ENCODE measurements at regions not wholly inside any gene's neighbourhood (a gene's known extent, or its start where the extent isn't known, plus 50 kb on each side); places are given as distances from the start of the nearest gene placed in this dataset.

DNA sequence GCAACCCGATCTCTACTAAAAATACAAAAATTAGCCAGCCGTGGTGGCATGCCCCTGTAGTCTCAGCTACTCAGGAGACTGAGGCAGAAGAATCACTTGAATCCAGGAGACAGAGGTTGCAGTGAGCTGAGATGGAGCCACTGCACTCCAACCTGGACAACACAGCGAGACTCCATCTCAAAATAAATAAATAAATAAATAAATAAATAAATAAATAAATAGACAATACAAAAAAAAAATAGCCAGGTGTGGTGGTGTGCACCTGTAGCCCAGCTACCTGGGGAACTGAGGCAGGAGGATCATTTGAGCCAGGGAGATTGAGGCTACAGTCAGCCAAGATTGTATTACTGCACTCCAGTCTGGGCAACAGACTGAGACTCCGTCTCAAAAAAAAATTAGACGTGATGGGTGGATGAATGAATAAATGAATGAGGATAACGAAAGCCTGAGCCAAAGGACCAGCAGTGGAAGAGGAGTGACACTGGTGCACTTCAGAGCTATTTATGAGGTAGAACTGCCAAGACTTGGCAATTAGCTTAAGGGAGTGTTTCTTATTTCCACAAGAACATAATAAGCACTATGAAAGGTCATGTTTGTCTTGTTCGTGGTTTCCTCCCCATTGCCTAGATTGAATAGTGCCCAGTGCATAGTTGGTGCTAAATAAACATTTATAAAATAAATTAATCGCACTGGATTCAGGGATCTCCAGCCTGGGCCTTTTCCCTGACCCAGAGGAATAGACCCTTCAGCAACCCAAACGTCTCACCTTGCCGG is 232.2 kb downstream of the IDS start:
- no peak for DNase-seq

DNA sequence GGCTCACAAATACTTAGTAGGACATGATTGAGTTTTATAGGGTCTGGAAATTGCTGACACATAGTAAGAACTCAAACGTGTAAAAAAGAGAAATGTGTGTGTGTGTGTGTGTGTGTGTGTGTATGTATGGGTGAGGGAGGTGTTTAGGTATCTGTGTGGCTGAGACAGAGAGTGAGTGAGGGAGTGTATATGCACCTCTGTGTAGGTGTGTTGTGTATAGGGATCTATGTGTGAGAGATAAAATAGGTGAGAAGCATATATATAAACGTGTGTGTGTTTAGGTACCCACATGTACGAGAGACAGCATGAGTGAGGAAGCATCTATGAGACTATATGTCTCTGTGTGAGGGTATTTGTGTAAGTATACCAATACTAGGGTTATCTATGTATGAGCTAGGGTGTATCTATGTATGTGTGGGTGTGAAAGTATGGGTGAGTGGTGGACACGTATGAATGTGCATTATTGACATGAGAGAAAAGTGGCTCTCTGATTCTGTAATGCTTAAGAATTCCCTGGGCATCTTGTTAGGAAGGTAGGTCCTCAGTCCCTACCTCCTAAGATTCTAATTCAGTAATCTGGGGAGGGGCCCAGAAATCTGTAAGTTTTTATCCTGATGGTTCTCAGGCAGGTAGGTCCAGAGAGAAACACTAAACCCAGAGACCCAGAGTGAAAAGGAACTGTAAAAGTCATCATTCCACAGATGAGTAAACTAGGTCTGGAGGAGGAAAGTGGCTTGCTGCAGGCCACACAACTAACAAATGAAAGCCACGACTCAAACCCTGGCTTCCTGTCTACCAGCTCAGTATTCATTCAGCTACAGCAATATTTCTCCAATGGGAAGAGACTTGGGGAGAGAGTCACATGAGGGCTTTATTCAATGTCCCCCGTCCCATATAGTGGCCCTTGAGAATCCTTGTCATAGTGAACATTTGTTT is 237.0 kb downstream of the IDS start:
- DNase-seq = no peak

GRCh38 chrX:149262086-149262485 is 243.0 kb downstream of the IDS start:
- no peak for DNase-seq

- DNase-seq = no peak
Observed at GRCh38 chrX:149259241-149259640, 245.9 kb downstream of the IDS start.

GRCh38 chrX:149255860-149256259 is 249.2 kb downstream of the IDS start:
- DNase-seq = no peak

GRCh38 chrX:149248073-149248625 is 257.0 kb downstream of the IDS start:
- DNase-seq = no peak

DNA sequence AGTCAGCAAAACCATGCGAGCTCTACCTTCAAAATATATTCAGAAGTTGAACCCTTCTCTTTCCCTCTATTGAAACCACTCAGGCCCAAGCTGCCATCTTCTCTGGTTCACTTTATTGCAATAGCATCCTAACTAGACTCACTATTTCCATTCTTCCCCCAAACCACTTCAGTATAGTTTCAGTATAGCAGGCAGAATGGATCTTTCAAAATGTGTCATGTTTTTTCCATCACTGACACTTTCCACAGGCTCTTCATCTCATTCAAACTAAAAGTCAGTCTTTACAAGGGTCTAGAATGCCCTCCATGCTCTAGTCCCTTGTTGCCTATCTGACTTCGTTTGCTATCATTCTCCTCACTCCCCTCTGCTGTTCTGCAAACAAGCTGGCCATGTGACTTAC is 274.4 kb downstream of the IDS start:
- no peak for DNase-seq

DNA sequence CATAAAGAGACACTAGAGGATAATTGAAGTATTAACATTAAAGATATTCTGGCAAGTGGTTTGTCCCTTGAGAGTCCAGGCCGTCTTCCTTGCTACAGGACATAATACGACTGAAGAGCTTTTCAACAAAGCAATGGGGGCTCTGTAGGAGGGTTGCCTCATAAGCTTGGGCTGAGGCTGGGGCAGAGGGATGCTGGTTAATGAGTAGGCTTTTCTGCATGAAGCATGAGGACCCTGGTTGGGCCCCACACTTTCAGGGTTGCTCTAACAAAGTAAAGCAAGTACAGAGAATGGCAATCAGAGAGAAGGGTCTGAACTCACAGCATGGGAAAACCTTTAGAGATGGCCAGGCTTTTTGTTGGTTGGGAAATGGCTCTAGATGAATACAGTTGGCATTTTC is 281.3 kb downstream of the IDS start:
- DNase-seq = no peak

DNA sequence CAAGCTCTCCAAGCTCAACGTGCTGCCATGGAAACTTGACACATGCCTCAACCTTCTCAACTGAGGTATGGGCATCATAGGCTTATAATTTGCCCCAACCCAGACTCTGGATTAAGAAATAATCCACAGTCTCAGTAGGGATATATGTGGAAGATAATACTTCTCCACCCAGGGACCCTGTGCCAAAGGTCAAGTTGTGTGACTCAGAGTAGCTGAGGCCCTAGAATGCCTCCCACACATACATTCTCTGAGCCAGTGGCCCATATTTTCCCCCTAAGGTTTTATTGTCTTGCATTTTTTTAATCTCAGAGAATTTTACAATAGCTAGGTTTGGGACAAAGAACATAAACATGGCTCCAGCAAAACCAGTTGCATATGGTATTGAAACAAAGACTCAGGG is 283.1 kb downstream of the IDS start:
- DNase-seq = no peak

DNA sequence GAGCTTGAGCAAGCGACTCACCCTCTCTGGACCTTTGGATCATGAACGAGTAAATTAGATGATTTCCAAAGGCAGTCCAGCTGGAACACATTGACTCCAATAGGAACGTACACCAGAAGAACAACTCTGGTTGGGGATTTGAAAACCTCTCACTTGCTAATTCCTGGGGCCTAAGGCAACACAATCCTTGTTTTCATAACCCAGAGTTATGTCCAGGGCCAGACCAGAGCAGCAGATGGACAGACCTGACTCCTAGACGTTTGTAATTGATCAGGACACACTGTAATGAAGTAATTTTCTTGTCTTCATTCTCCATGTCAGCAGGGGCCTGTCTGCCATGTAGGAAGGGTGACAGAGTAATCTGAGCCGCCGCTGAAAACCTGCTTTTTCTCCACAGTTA is 283.9 kb downstream of the IDS start:
- no peak for DNase-seq

DNA sequence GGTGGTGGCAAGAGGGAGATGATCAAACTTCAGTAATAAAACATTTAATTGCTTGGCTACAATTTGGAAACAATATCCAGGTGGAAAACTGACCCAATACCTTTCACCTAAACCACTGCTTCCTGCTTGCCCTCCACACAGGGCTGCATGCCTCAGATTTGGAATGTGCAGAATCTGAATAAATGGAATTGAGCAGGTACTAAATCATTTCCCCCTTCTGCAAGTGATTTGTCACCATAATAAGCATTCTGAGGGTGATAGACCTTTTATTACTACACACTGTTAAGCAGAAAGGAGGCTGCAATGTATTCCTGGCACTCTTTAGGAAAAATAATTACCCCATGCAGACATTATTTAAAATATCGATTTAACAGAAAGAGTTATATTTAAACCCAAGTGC is 291.8 kb downstream of the IDS start:
- no peak for DNase-seq

GRCh38 chrX:149208307-149208706 is 296.8 kb downstream of the IDS start:
- DNase-seq = no peak

DNA sequence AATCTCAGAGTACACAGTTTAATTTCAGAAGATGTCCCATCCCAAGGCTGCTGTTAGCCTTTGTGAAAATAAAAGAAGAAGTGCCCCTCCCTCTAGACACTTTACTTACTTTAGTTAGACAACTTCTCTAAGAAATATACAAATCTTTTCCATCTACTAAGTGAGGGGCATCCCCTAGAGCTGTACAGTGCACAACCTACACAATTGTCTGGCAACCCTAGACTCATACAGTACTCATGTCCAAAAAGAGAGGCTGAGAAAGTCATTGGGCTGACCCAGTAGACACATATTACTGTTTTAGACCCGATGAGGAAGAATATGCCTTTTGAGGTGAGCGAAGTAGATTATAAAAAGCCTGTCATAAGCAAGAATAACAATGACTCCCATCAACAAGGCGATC is 297.6 kb downstream of the IDS start:
- no peak for DNase-seq

- DNase-seq = no peak
Observed at GRCh38 chrX:149205937-149206336, 299.2 kb downstream of the IDS start.

DNA sequence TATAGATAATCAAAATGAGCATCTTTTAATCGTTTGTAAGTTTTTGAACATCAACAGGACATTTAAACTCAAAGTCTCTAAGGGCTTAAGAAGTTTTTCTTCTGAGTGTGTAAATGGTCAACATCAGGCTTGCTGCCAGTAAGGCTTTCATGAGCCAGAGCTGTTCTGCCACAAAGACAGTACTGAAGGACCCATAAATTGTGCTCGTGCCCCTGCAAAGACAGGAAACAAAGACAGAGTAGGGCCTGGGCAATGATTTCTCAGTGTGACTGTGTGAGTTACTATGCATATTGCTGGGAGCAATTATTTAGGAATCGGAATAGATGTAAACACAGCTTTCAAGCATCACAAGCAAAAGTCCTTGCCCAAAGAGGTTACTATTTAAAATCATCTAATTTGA is 300.0 kb downstream of the IDS start:
- no peak for DNase-seq

- no peak for DNase-seq
Observed at GRCh38 chrX:149199734-149200133, 305.4 kb downstream of the IDS start.

DNA sequence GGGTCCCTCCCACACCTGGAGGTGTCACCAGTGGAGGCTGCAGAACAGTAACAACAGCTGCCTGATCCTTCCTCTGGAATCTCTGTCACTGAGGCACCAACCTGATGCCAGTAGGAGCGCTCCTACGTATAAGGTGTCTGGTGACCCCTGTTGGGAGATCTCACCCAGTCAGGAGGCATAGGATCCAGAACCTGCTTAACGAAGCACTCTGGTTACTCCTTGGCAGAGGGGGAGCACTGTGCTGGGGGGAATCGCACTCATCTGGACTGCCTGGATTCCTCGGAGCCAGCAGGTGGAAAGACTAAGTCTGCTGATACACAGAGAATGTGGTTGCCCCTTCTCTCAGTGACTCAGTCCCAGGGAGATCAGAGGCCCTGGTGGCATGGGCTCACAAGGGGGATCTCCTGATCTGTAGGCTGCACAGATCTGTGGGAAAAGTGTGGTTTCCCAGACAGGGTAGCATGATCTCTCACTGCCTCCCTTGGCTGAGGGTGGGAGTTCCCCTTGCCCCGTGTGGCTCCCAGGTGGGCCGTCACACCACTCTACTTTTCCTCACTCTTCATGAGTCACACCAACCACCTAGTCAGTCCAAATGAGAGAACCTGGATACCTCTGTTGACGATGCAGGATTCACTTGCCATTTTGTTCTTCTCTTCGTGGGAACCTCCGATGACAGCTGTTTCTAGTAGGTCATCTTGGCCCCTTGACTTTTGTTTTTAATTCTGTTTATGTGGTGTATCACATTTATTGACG is 305.9 kb downstream of the IDS start:
- DNase-seq = no peak

- no peak for DNase-seq
Observed at GRCh38 chrX:149185087-149185486, 320.0 kb downstream of the IDS start.

GRCh38 chrX:149161435-149162088 is 343.5 kb downstream of the IDS start:
- no peak for DNase-seq

DNA sequence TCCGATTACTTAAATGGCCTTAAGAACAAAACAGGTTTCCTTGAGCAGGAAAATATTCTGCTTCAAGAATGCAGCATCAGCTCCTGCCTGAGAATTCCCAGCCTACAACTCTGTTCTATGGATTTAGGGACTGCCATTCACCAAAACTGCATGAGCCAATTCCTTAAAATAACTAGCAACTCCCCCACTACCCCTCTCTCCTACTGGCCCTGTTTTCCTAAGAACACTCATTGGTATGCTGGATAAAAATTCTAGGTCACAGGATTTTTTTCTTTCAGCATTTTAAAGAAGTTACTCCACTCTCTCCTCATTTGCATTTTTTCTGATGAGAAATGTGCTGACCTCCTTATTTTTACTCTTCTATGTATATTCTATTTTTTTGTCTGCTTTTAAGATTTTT is 347.1 kb downstream of the IDS start:
- no peak for DNase-seq

- DNase-seq = no peak
Observed at GRCh38 chrX:149152941-149153340, 352.2 kb downstream of the IDS start.
